ENCODE measurements at regions not wholly inside any gene's neighbourhood (a gene's known extent, or its start where the extent isn't known, plus 50 kb on each side); places are given as distances from the start of the nearest gene placed in this dataset.

GRCh38 chr11:121894581-121894980, 221.4 kb downstream of the BLID start:
- no peak for TF ChIP-seq CTCF (IDR thresholded peaks at IDR 0.05; ENCODE audit: low read depth, low read length)
- H3K4me3 ChIP-seq (ENCODE audit: low read depth, low read length): no peak overlapping the region

- H3K4me3 ChIP-seq (ENCODE audit: low read depth, low read length): no peak overlapping the region
- TF ChIP-seq CTCF (IDR thresholded peaks at IDR 0.05; ENCODE audit: low read depth, low read length): no peak
Observed at GRCh38 chr11:121892863-121893262, 223.2 kb downstream of the BLID start.

- no peak for TF ChIP-seq CTCF (IDR thresholded peaks at IDR 0.05; ENCODE audit: low read depth, low read length)
- no peak overlapping the region for H3K4me3 ChIP-seq (ENCODE audit: low read depth, low read length)
Observed at GRCh38 chr11:121892131-121892681, 223.8 kb downstream of the BLID start.

GRCh38 chr11:121890946-121891515, 225.0 kb downstream of the BLID start:
- no peak for TF ChIP-seq CTCF (IDR thresholded peaks at IDR 0.05; ENCODE audit: low read depth, low read length)

GRCh38 chr11:121890377-121890776, 225.6 kb downstream of the BLID start:
- no peak overlapping the region for H3K4me3 ChIP-seq (ENCODE audit: low read depth, low read length)
- no peak for TF ChIP-seq CTCF (IDR thresholded peaks at IDR 0.05; ENCODE audit: low read depth, low read length)

More at GRCh38 chr11:121890946-121891515, 225.0 kb downstream of the BLID start:
- no peak overlapping the region for H3K4me3 ChIP-seq (ENCODE audit: low read depth, low read length)

GRCh38 chr11:121889931-121890330, 226.1 kb downstream of the BLID start:
- TF ChIP-seq CTCF (IDR thresholded peaks at IDR 0.05; ENCODE audit: low read depth, low read length): no peak
- H3K4me3 ChIP-seq (ENCODE audit: low read depth, low read length): no peak overlapping the region

- H3K4me3 ChIP-seq (ENCODE audit: low read depth, low read length): no peak overlapping the region
- TF ChIP-seq CTCF (IDR thresholded peaks at IDR 0.05; ENCODE audit: low read depth, low read length): no peak
Observed at GRCh38 chr11:121889186-121889585, 226.8 kb downstream of the BLID start.
